Embryonic facial prominence (tissue), 1 donor: ENCODE measurements at regions not wholly inside any gene's neighbourhood (a gene's known extent, or its start where the extent isn't known, plus 50 kb on each side); places are given as distances from the start of the nearest gene placed in this dataset.
"Not testable (repeated sequence)": the region's sequence is repeated elsewhere in the genome, so short reads cannot be mapped to it uniquely, and the experiment has no call there.

Experiments
- DNase-seq: peaks from one replicate; pipeline ENCODE4 v3.0.0-alpha.2; 2016; ENCODE audit errors: extremely low spot score

GRCh38 chr1:245062741-245063305, 92.0 kb upstream of the KIF26B start:
- no peak for DNase-seq

GRCh38 chr1:245061808-245062207, 93.0 kb upstream of the KIF26B start:
- not testable (repeated sequence) for DNase-seq

GRCh38 chr1:245060684-245061374, 94.0 kb upstream of the KIF26B start:
- DNase-seq: no peak

- no peak for DNase-seq
Measured at GRCh38 chr1:245059806-245060424, 94.9 kb upstream of the KIF26B start.

- no peak for DNase-seq
Measured at GRCh38 chr1:245058882-245059281, 95.9 kb upstream of the KIF26B start.

GRCh38 chr1:245058436-245058835, 96.3 kb upstream of the KIF26B start:
- no peak for DNase-seq

GRCh38 chr1:245056913-245057312, 97.9 kb upstream of the KIF26B start:
- no peak for DNase-seq

GRCh38 chr1:245056296-245056695, 98.5 kb upstream of the KIF26B start:
- not testable (repeated sequence) for DNase-seq

GRCh38 chr1:245055752-245056151, 99.0 kb upstream of the KIF26B start:
- no peak for DNase-seq

- DNase-seq: no peak
Measured at GRCh38 chr1:245054507-245055270, 100.1 kb upstream of the KIF26B start.

- no peak for DNase-seq
Measured at GRCh38 chr1:245054105-245054504, 100.7 kb upstream of the KIF26B start.

- no peak for DNase-seq
Measured at GRCh38 chr1:245052258-245052657, 102.5 kb upstream of the KIF26B start.

GRCh38 chr1:245051349-245052221, 103.2 kb upstream of the KIF26B start:
- DNase-seq: no peak

- DNase-seq: no peak
Measured at GRCh38 chr1:245046769-245047168, 108.0 kb upstream of the KIF26B start.

- DNase-seq: no peak
Measured at GRCh38 chr1:245046315-245046714, 108.5 kb upstream of the KIF26B start.

- DNase-seq: no peak
Measured at GRCh38 chr1:245045087-245045881, 109.5 kb upstream of the KIF26B start.

- DNase-seq: no peak
Measured at GRCh38 chr1:245043611-245043940, 111.2 kb upstream of the KIF26B start.

- DNase-seq: no peak
Measured at GRCh38 chr1:245041058-245041698, 113.6 kb upstream of the KIF26B start.

- DNase-seq: no peak
Measured at GRCh38 chr1:245039196-245039595, 115.6 kb upstream of the KIF26B start.

GRCh38 chr1:245036102-245036501, 118.7 kb upstream of the KIF26B start:
- no peak for DNase-seq
